H1 (cell line): ENCODE measurements at regions not wholly inside any gene's neighbourhood (a gene's known extent, or its start where the extent isn't known, plus 50 kb on each side); places are given as distances from the start of the nearest gene placed in this dataset.

Source experiments
- CTCF ChIA-PET: fragments of 300-600 bp; sonication (Branson Sonifier 250); formaldehyde crosslinking; loops from one replicate; lab custom pipeline; 2021; ENCODE audit not compliant: partially characterized antibody; lab: Charles Lee
- POLR2A ChIA-PET: fragments of 300-600 bp; sonication (Branson Sonifier 250); formaldehyde crosslinking; loops from one replicate; lab custom pipeline; 2021; ENCODE audit warnings: inconsistent platforms; ENCODE audit not compliant: partially characterized antibody; lab: Charles Lee
- DNase-seq, 2 experiments: peaks; one replicate each; pipeline versions ENCODE4 v3.0.0 to v3.0.0-alpha.2; 2010 to 2022; ENCODE audit warnings: low spot score in 2 of 2, low read depth in 1 of 2, mixed read lengths in 1 of 2
- FAIRE-seq: peaks from 2 replicates; lab custom pipeline; 2011; peaks lifted over from hg19 to GRCh38; lab: Jason Lieb, UNC
- H2AFZ ChIP-seq: 2 replicates; pipeline ENCODE4 v1.8.1; 2012; ENCODE audit warnings: low read length, inconsistent platforms
- H2AK5ac ChIP-seq: 2 replicates; pipeline ENCODE4 v1.6.1; 2013; ENCODE audit warnings: low read depth, low read length
- H2BK120ac ChIP-seq: replicated peaks from 2 replicates; pipeline ENCODE3; 2013; ENCODE audit warnings: low read depth, low read length, inconsistent platforms
- H2BK12ac ChIP-seq: 2 replicates; pipeline ENCODE4 v1.6.1; 2013; ENCODE audit warnings: low read depth, low read length
- H2BK15ac ChIP-seq: 2 replicates; pipeline ENCODE4 v1.6.1; 2013; ENCODE audit warnings: low read length
- H2BK20ac ChIP-seq: 2 replicates; pipeline ENCODE4 v1.6.1; 2013; ENCODE audit warnings: low read length
- H2BK5ac ChIP-seq: 2 replicates; pipeline ENCODE4 v1.6.1; 2013; ENCODE audit warnings: low read depth, low read length
- H3K14ac ChIP-seq: 2 replicates; pipeline ENCODE4 v1.6.1; 2013; ENCODE audit warnings: inconsistent platforms; ENCODE audit not compliant: insufficient read length
- H3K18ac ChIP-seq: 2 replicates; pipeline ENCODE4 v1.6.1; 2013; ENCODE audit warnings: low read length; ENCODE audit errors: extremely low read depth
- H3K23ac ChIP-seq: 2 replicates; pipeline ENCODE4 v1.6.1; 2013; ENCODE audit warnings: inconsistent platforms; ENCODE audit not compliant: insufficient read length
- H3K23me2 ChIP-seq: 2 replicates; pipeline ENCODE4 v1.6.1; 2013; ENCODE audit warnings: low read depth, low read length
- H3K27ac ChIP-seq: 2 replicates; pipeline ENCODE4 v1.6.1; 2011; ENCODE audit warnings: low read depth, low read length, inconsistent platforms
- H3K27me3 ChIP-seq, 4 experiments: replicated peaks in 1 of 4; 1 replicate in 1 of 4; 2 replicates in 3 of 4; pipeline versions ENCODE4 v1.6.1 to v1.8.1; 2011 to 2013; ENCODE audit warnings: low read length in 3 of 4, mild to moderate bottlenecking in 3 of 4, inconsistent platforms in 2 of 4, mixed read lengths in 2 of 4, moderate library complexity in 1 of 4; ENCODE audit not compliant: control insufficient read depth in 3 of 4, insufficient read depth in 3 of 4; ENCODE audit errors: extremely low read depth in 1 of 4
- H3K36me3 ChIP-seq, 4 experiments: 2 replicates each; pipeline versions ENCODE4 v1.6.1 to v1.8.1; 2011 to 2013; ENCODE audit warnings: mild to moderate bottlenecking in 4 of 4, low read length in 3 of 4, moderate library complexity in 2 of 4, control low read depth in 1 of 4, inconsistent platforms in 1 of 4; ENCODE audit not compliant: insufficient read depth in 4 of 4, control insufficient read depth in 2 of 4
- H3K4ac ChIP-seq: replicated peaks from 2 replicates; pipeline ENCODE3; 2013; ENCODE audit warnings: low read length, low read depth, mixed read lengths, inconsistent platforms; ENCODE audit not compliant: insufficient read length
- H3K4me1 ChIP-seq, 4 experiments: replicated peaks in 1 of 4; 1 replicate in 1 of 4; 2 replicates in 3 of 4; pipeline versions ENCODE4 v1.6.1 to v1.8.1; 2011 to 2013; ENCODE audit warnings: low read length in 3 of 4, inconsistent platforms in 2 of 4, mixed read lengths in 1 of 4; ENCODE audit not compliant: insufficient read depth in 4 of 4, control insufficient read depth in 3 of 4
- H3K4me2 ChIP-seq, 2 experiments: 2 replicates each; pipeline versions ENCODE4 v1.6.1 to v1.8.1; 2011 to 2013; ENCODE audit warnings: low read depth in 2 of 2, low read length in 2 of 2, control low read depth in 1 of 2, inconsistent platforms in 1 of 2, mild to moderate bottlenecking in 1 of 2; ENCODE audit not compliant: insufficient read depth in 1 of 2
- H3K4me3 ChIP-seq, 4 experiments: fragments of 200-600, 300-600 bp in 1 of 4; sonication (generic), shearing (Covaris generic), sonication (Bioruptor Twin) in 1 of 4; 2 replicates each; pipeline versions ENCODE4 v1.5.1 to v1.8.1; 2011 to 2016; ENCODE audit warnings: low read length in 4 of 4, low read depth in 3 of 4, control low read depth in 2 of 4, inconsistent platforms in 2 of 4, mild to moderate bottlenecking in 2 of 4, mixed read lengths in 1 of 4, moderate library complexity in 1 of 4; ENCODE audit not compliant: insufficient read depth in 2 of 4; ENCODE audit errors: extremely low read depth in 1 of 4
- H3K56ac ChIP-seq: replicated peaks from 2 replicates; pipeline ENCODE3; 2013; ENCODE audit warnings: low read depth, mild to moderate bottlenecking, mixed read lengths, low read length, inconsistent platforms; ENCODE audit not compliant: insufficient read length
- H3K79me1 ChIP-seq: 2 replicates; pipeline ENCODE4 v1.6.1; 2013; ENCODE audit warnings: low read depth, low read length, control low read depth
- H3K79me2 ChIP-seq, 2 experiments: 2 replicates each; pipeline versions ENCODE4 v1.6.1 to v1.8.1; 2012 to 2013; ENCODE audit warnings: low read length in 2 of 2, mild to moderate bottlenecking in 2 of 2, inconsistent platforms in 1 of 2; ENCODE audit not compliant: insufficient read depth in 2 of 2, control insufficient read depth in 1 of 2
- H3K9ac ChIP-seq, 4 experiments: replicated peaks in 1 of 4; 1 replicate in 1 of 4; 2 replicates in 3 of 4; pipeline versions ENCODE4 v1.6.1 to v1.8.1; 2011 to 2013; ENCODE audit warnings: low read depth in 3 of 4, low read length in 3 of 4, control low read depth in 2 of 4, mild to moderate bottlenecking in 2 of 4, moderate library complexity in 2 of 4, inconsistent platforms in 1 of 4; ENCODE audit errors: extremely low read depth in 1 of 4
- H3K9me3 ChIP-seq, 2 experiments: 2 replicates each; pipeline versions ENCODE4 v1.6.1 to v1.8.1; 2012 to 2013; ENCODE audit warnings: mild to moderate bottlenecking in 2 of 2, moderate library complexity in 2 of 2, control low read depth in 1 of 2, inconsistent platforms in 1 of 2, low read depth in 1 of 2, low read length in 1 of 2, mixed read lengths in 1 of 2; ENCODE audit not compliant: insufficient read depth in 2 of 2
- H4K20me1 ChIP-seq, 2 experiments: replicated peaks in 1 of 2; 2 replicates each; pipeline versions ENCODE3 to v1.8.1; 2011 to 2013; ENCODE audit warnings: inconsistent platforms in 2 of 2, low read length in 2 of 2, mild to moderate bottlenecking in 1 of 2; ENCODE audit not compliant: insufficient read depth in 2 of 2, control insufficient read depth in 1 of 2
- H4K5ac ChIP-seq: 2 replicates; pipeline ENCODE4 v1.6.1; 2013; ENCODE audit warnings: low read length, low read depth, mixed read lengths, inconsistent platforms; ENCODE audit not compliant: insufficient read length
- H4K8ac ChIP-seq: 2 replicates; pipeline ENCODE4 v1.8.0; 2013; ENCODE audit warnings: mild to moderate bottlenecking, moderate library complexity, low read length, inconsistent platforms; ENCODE audit not compliant: insufficient read depth; ENCODE audit errors: extremely low read depth
- H4K91ac ChIP-seq: replicated peaks from 2 replicates; pipeline ENCODE3; 2013; ENCODE audit warnings: low read length, mixed read lengths, inconsistent platforms; ENCODE audit not compliant: insufficient read length
- JUN ChIP-seq: IDR thresholded peaks from 2 replicates; pipeline ENCODE4 v1.6.1; 2011; ENCODE audit warnings: low read depth, mild to moderate bottlenecking, improper control_type of control experiment, low read length
- PHF8 ChIP-seq: fragments of 200-600 bp; sonication (generic); conservative IDR thresholded peaks from 2 replicates; pipeline ENCODE4 v1.7.1; 2012; ENCODE audit warnings: low read depth, mild to moderate bottlenecking, inconsistent platforms, low read length, moderate library complexity
- WGBS, 2 experiments: shearing (Covaris generic) in 1 of 2; methylation state at CpG; one replicate each; pipeline versions ENCODE4 v1.1.6 to v1.1.7; 2013 to 2015; ENCODE audit warnings: low lambda C conversion rate in 2 of 2, mixed read lengths in 2 of 2, inconsistent platforms in 1 of 2, low coverage in 1 of 2, missing lambda C conversion rate in 1 of 2; ENCODE audit not compliant: insufficient replicate concordance in 2 of 2, insufficient coverage in 1 of 2, insufficient read length in 1 of 2; ENCODE audit errors: extremely low coverage in 1 of 2, missing lambda C conversion rate in 1 of 2; 5-methylcytosine and 5-hydroxymethylcytosine counted together

DNA sequence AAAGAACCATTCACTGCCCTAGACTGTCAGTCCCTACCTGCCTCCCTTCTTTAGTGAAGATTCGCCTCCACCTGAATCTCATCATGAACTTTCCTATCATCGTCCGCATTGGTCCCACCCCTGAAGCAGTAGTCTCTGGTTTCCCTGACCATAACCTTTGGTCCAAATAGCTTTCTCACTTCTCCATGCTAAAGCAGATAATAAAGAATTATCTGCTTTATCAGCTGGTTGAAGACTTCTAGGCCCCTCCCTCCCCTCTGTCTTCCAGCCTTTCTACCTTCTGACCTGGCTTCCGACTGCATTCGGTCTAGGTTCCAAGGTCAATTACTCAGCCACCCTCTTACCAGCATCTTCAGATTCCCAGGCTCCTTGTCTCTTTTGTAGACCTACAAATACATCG lies 650.9 kb downstream of the HS3ST4 start:
- ChIA-PET POLR2A (interaction anchor here (1.4 kb wide), 1 partner anchor 8 kb away, joined by 4 read pairs; no protein-coding TSS in a partner anchor), CTCF (interaction anchor here (1.6 kb wide), 1 partner anchor 267 kb away, joined by 3 read pairs; no protein-coding TSS in a partner anchor)
- no peak overlapping the region for H3K4me3 ChIP-seq
- no peak overlapping the region for H3K14ac ChIP-seq
- no peaks in the 10 kb centered on the region for H3K79me1 ChIP-seq
- no peaks in the 10 kb centered on the region for H3K79me2 ChIP-seq
- FAIRE-seq (no peak), DNase-seq (no peak)
- no peaks in the 10 kb centered on the region for H3K23me2 ChIP-seq
- no peak overlapping the region for H2AK5ac ChIP-seq
- H2BK15ac ChIP-seq, result no peak overlapping the region
- no peak for TF ChIP-seq PHF8
- no peak for TF ChIP-seq JUN
- no peak overlapping the region for H4K5ac ChIP-seq
- H2BK120ac ChIP-seq, result no peak overlapping the region
- no peak overlapping the region for H3K9ac ChIP-seq
- no peak overlapping the region for H3K18ac ChIP-seq
- no peak overlapping the region for H2BK20ac ChIP-seq
- H3K56ac ChIP-seq, result no peak overlapping the region
- no peak overlapping the region for H4K91ac ChIP-seq
- no peaks in the 10 kb centered on the region for H3K9me3 ChIP-seq
- no peaks in the 10 kb centered on the region for H3K4me1 ChIP-seq
- H2AFZ ChIP-seq, result no peak overlapping the region
- no peak overlapping the region for H2BK12ac ChIP-seq
- no peak overlapping the region for H3K4me2 ChIP-seq
- no peaks in the 10 kb centered on the region for H3K27me3 ChIP-seq
- H3K27ac ChIP-seq, result no peak overlapping the region
- H4K20me1 ChIP-seq, result no peaks in the 10 kb centered on the region
- H3K23ac ChIP-seq, result no peak overlapping the region
- no peak overlapping the region for H2BK5ac ChIP-seq
- no peaks in the 10 kb centered on the region for H3K36me3 ChIP-seq
- no peak overlapping the region for H4K8ac ChIP-seq
- H3K4ac ChIP-seq, result no peak overlapping the region
- 92% methylated on average over 6 of the region's 6 CpGs; no CpG with 5 or more reads in 1 of the 2 experiments for WGBS, 2 experiments
